ENCODE measurements at regions not wholly inside any gene's neighbourhood (a gene's known extent, or its start where the extent isn't known, plus 50 kb on each side); places are given as distances from the start of the nearest gene placed in this dataset.

- H3K27ac ChIP-seq (ENCODE audit: low read length) = no peak overlapping the region
- no peaks in the 10 kb centered on the region for H4K20me1 ChIP-seq (ENCODE audit: low read length)
Observed at GRCh38 chr7:22931011-22931410, 82.9 kb downstream of the HYCC1 start.

DNA sequence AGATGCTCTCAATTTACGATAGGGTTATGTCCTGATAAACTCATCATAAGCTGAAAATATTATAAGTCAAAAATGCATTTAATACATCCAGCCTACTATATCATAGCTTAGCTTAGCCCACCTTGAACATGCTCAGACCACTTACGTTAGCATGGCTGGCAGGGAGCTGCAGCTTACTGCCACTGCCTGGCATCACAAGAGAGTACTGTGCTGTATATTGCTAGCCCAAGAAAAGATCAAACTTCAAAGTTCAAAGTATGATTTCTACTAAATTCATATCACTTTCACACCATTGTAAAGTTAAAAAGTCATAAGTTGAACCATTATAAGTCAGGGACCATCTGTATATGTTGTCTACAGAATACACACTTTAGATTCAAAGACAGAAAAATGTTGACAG is 91.6 kb downstream of the HYCC1 start:
- intact Hi-C loops (cut with micrococcal nuclease) = no loop called here
- Histone ChIP-seq H3K27me3 (ENCODE audit: low read length) (no peaks in the 10 kb centered on the region), H3K4me1 (ENCODE audit: insufficient read depth, low read length) (no peaks in the 10 kb centered on the region), H3K9me3 (ENCODE audit: low read length) (no peaks in the 10 kb centered on the region), H3K9me2 (replicated peaks; ENCODE audit: low read length) (no peaks in the 10 kb centered on the region), H3K9ac (ENCODE audit: low read length) (no peak overlapping the region), H3K36me3 (ENCODE audit: low read depth, low read length) (no peaks in the 10 kb centered on the region), H3F3A (ENCODE audit: low read length, unreplicated experiment) (no peaks in the 10 kb centered on the region), H3K4me2 (ENCODE audit: low read length) (no peak overlapping the region), H4K20me1 (ENCODE audit: low read length) (no peaks in the 10 kb centered on the region), H3K4me3 (ENCODE audit: low read length) (no peak overlapping the region), H3K27ac (ENCODE audit: low read length) (no peak overlapping the region), H3K79me2 (ENCODE audit: low read length) (no peaks in the 10 kb centered on the region), H2AFZ (ENCODE audit: low read length) (no peak overlapping the region)
- TF ChIP-seq EZH2phosphoT487 (IDR thresholded peaks at IDR 0.05; ENCODE audit: borderline replicate concordance, low read length) (no peak), EZH2 (IDR thresholded peaks at IDR 0.05; ENCODE audit: low read length, unreplicated experiment) (no peak)
- TF ChIP-seq, protein P1, sequence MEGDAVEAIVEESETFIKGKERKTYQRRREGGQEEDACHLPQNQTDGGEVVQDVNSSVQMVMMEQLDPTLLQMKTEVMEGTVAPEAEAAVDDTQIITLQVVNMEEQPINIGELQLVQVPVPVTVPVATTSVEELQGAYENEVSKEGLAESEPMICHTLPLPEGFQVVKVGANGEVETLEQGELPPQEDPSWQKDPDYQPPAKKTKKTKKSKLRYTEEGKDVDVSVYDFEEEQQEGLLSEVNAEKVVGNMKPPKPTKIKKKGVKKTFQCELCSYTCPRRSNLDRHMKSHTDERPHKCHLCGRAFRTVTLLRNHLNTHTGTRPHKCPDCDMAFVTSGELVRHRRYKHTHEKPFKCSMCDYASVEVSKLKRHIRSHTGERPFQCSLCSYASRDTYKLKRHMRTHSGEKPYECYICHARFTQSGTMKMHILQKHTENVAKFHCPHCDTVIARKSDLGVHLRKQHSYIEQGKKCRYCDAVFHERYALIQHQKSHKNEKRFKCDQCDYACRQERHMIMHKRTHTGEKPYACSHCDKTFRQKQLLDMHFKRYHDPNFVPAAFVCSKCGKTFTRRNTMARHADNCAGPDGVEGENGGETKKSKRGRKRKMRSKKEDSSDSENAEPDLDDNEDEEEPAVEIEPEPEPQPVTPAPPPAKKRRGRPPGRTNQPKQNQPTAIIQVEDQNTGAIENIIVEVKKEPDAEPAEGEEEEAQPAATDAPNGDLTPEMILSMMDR (conservative IDR thresholded peaks at IDR 0.05; ENCODE audit: low read depth, low read length) = no peak
- POLR2A ChIA-PET (ENCODE audit: unreplicated experiment) = no interaction called here
- ATAC-seq (no peak), DNase-seq (no peak)
- no TSS peak for BruUV-seq (replicated peaks)
- CTCF ChIA-PET = no interaction called here

More at GRCh38 chr7:22931011-22931410, 82.9 kb downstream of the HYCC1 start:
- ChIA-PET POLR2A (ENCODE audit: unreplicated experiment) (no interaction called here), CTCF (no interaction called here)
- no peaks in the 10 kb centered on the region for H3F3A ChIP-seq (ENCODE audit: low read length, unreplicated experiment)
- H3K79me2 ChIP-seq (ENCODE audit: low read length) = no peaks in the 10 kb centered on the region
- no peak overlapping the region for H3K9ac ChIP-seq (ENCODE audit: low read length)
- H3K9me3 ChIP-seq (ENCODE audit: low read length) = no peaks in the 10 kb centered on the region
- no peak overlapping the region for H2AFZ ChIP-seq (ENCODE audit: low read length)
- no peak overlapping the region for H3K4me2 ChIP-seq (ENCODE audit: low read length)
- no peak overlapping the region for H3K4me3 ChIP-seq (ENCODE audit: low read length)
- no peaks in the 10 kb centered on the region for H3K9me2 ChIP-seq (replicated peaks; ENCODE audit: low read length)
- ATAC-seq = no peak
- no TSS peak for BruUV-seq (replicated peaks)
- intact Hi-C loops (cut with micrococcal nuclease) = loop anchor here (5.0 kb wide), 1 partner anchor 81 kb away; the partner anchor contains the start of gene HYCC1
- H3K4me1 ChIP-seq (ENCODE audit: insufficient read depth, low read length) = no peaks in the 10 kb centered on the region
- TF ChIP-seq EZH2 (IDR thresholded peaks at IDR 0.05; ENCODE audit: low read length, unreplicated experiment) = no peak
- TF ChIP-seq EZH2phosphoT487 (IDR thresholded peaks at IDR 0.05; ENCODE audit: borderline replicate concordance, low read length) = no peak
- TF ChIP-seq, protein P1 (conservative IDR thresholded peaks at IDR 0.05; ENCODE audit: low read depth, low read length) = no peak
- no peaks in the 10 kb centered on the region for H3K36me3 ChIP-seq (ENCODE audit: low read depth, low read length)
- DNase-seq = no peak
- no peaks in the 10 kb centered on the region for H3K27me3 ChIP-seq (ENCODE audit: low read length)

- Histone ChIP-seq H3K9me3 (ENCODE audit: low read length) (no peaks in the 10 kb centered on the region), H4K20me1 (ENCODE audit: low read length) (no peaks in the 10 kb centered on the region), H3K79me2 (ENCODE audit: low read length) (no peaks in the 10 kb centered on the region), H3K27me3 (ENCODE audit: low read length) (no peaks in the 10 kb centered on the region), H3K9ac (ENCODE audit: low read length) (no peak overlapping the region), H3K36me3 (ENCODE audit: low read depth, low read length) (no peaks in the 10 kb centered on the region), H3K4me3 (ENCODE audit: low read length) (no peak overlapping the region), H3F3A (ENCODE audit: low read length, unreplicated experiment) (no peaks in the 10 kb centered on the region), H3K4me1 (ENCODE audit: insufficient read depth, low read length) (no peaks in the 10 kb centered on the region), H2AFZ (ENCODE audit: low read length) (no peak overlapping the region), H3K4me2 (ENCODE audit: low read length) (no peak overlapping the region), H3K9me2 (replicated peaks; ENCODE audit: low read length) (no peaks in the 10 kb centered on the region), H3K27ac (ENCODE audit: low read length) (no peak overlapping the region)
- ChIA-PET POLR2A (ENCODE audit: unreplicated experiment) (no interaction called here), CTCF (no interaction called here)
- no peak for DNase-seq
- intact Hi-C loops (cut with micrococcal nuclease) = no loop called here
- no TSS peak for BruUV-seq (replicated peaks)
- no peak for ATAC-seq
- TF ChIP-seq, protein P1 (conservative IDR thresholded peaks at IDR 0.05; ENCODE audit: low read depth, low read length) = no peak
- TF ChIP-seq EZH2phosphoT487 (IDR thresholded peaks at IDR 0.05; ENCODE audit: borderline replicate concordance, low read length) = no peak
Observed at GRCh38 chr7:22921386-22922086, 92.4 kb downstream of the HYCC1 start.

Measured in PC-3 (cell line).